ENCODE measurements at regions not wholly inside any gene's neighbourhood (a gene's known extent, or its start where the extent isn't known, plus 50 kb on each side); places are given as distances from the start of the nearest gene placed in this dataset.

GRCh38 chr16:55942821-55943220 lies 67.6 kb upstream of the CES5A start:
- Histone ChIP-seq H3K4me1 (ENCODE audit: control insufficient read depth in 3 of 3, insufficient read depth in 2 of 3, low read depth in 1 of 3, low read length in 2 of 3) (no peaks in the 10 kb centered on the region), H3K4me3 (ENCODE audit: low read depth in 1 of 3, low read length in 3 of 3) (no peak overlapping the region), H3K9me3 (ENCODE audit: control insufficient read depth in 2 of 2, insufficient read depth in 1 of 2, low read depth in 1 of 2, low read length in 1 of 2) (no peaks in the 10 kb centered on the region), H3K36me3 (ENCODE audit: control insufficient read depth in 3 of 3, insufficient read depth in 2 of 3, low read depth in 1 of 3, low read length in 3 of 3) (no peaks in the 10 kb centered on the region), H3K27me3 (ENCODE audit: control insufficient read depth in 3 of 3, insufficient read depth in 3 of 3, low read length in 3 of 3) (peaks cover 0 to 2% (median 0%) of the 10 kb centered on the region in 3 donors), H3K27ac (ENCODE audit: low read depth in 1 of 3, low read length in 2 of 3) (no peak overlapping the region)
- DNase-seq: no peak
- FAIRE-seq: no peak
- WGBS, 3 donors: 78 to 90% (median 88%) methylated on average over 3 of the region's 3 CpGs

- H3K4me3 ChIP-seq (ENCODE audit: low read depth in 1 of 3, low read length in 3 of 3): no peak overlapping the region
- no peak overlapping the region for H3K27ac ChIP-seq (ENCODE audit: low read depth in 1 of 3, low read length in 2 of 3)
- H3K36me3 ChIP-seq (ENCODE audit: control insufficient read depth in 3 of 3, insufficient read depth in 2 of 3, low read depth in 1 of 3, low read length in 3 of 3): no peaks in the 10 kb centered on the region
- FAIRE-seq: no peak
- 42 to 62% (median 49%) methylated on average over 2 of the region's 2 CpGs for WGBS, 3 donors
- DNase-seq: no peak
- H3K4me1 ChIP-seq (ENCODE audit: control insufficient read depth in 3 of 3, insufficient read depth in 2 of 3, low read depth in 1 of 3, low read length in 2 of 3): no peaks in the 10 kb centered on the region
- H3K27me3 ChIP-seq (ENCODE audit: control insufficient read depth in 3 of 3, insufficient read depth in 3 of 3, low read length in 3 of 3): peaks cover 0 to 2% (median 0%) of the 10 kb centered on the region in 3 donors
- no peaks in the 10 kb centered on the region for H3K9me3 ChIP-seq (ENCODE audit: control insufficient read depth in 2 of 2, insufficient read depth in 1 of 2, low read depth in 1 of 2, low read length in 1 of 2)
These were observed 66.4 kb upstream of the CES5A start for GRCh38 chr16:55941552-55941951.

GRCh38 chr16:55938126-55938525 lies 63.0 kb upstream of the CES5A start:
- Histone ChIP-seq H3K9me3 (ENCODE audit: control insufficient read depth in 2 of 2, insufficient read depth in 1 of 2, low read depth in 1 of 2, low read length in 1 of 2) (no peaks in the 10 kb centered on the region), H3K27me3 (ENCODE audit: control insufficient read depth in 3 of 3, insufficient read depth in 3 of 3, low read length in 3 of 3) (peaks cover 0 to under 1% (median 0%) of the 10 kb centered on the region in 3 donors), H3K4me1 (ENCODE audit: control insufficient read depth in 3 of 3, insufficient read depth in 2 of 3, low read depth in 1 of 3, low read length in 2 of 3) (no peaks in the 10 kb centered on the region), H3K4me3 (ENCODE audit: low read depth in 1 of 3, low read length in 3 of 3) (no peak overlapping the region), H3K36me3 (ENCODE audit: control insufficient read depth in 3 of 3, insufficient read depth in 2 of 3, low read depth in 1 of 3, low read length in 3 of 3) (no peaks in the 10 kb centered on the region), H3K27ac (ENCODE audit: low read depth in 1 of 3, low read length in 2 of 3) (no peak overlapping the region)
- FAIRE-seq (no peak), DNase-seq (no peak)
- 58 to 65% (median 60%) methylated on average over 1 of the region's 1 CpG for WGBS, 3 donors

- Histone ChIP-seq H3K27ac (ENCODE audit: low read depth in 1 of 3, low read length in 2 of 3) (no peak overlapping the region), H3K4me1 (ENCODE audit: control insufficient read depth in 3 of 3, insufficient read depth in 2 of 3, low read depth in 1 of 3, low read length in 2 of 3) (no peaks in the 10 kb centered on the region), H3K4me3 (ENCODE audit: low read depth in 1 of 3, low read length in 3 of 3) (no peak overlapping the region), H3K36me3 (ENCODE audit: control insufficient read depth in 3 of 3, insufficient read depth in 2 of 3, low read depth in 1 of 3, low read length in 3 of 3) (no peaks in the 10 kb centered on the region), H3K27me3 (ENCODE audit: control insufficient read depth in 3 of 3, insufficient read depth in 3 of 3, low read length in 3 of 3) (no peaks in the 10 kb centered on the region), H3K9me3 (ENCODE audit: control insufficient read depth in 2 of 2, insufficient read depth in 1 of 2, low read depth in 1 of 2, low read length in 1 of 2) (no peaks in the 10 kb centered on the region)
- 71 to 74% (median 74%) methylated on average over 3 of the region's 3 CpGs for WGBS, 3 donors
- no peak for FAIRE-seq
- no peak for DNase-seq
These were observed 57.9 kb upstream of the CES5A start for GRCh38 chr16:55933038-55933437.

GRCh38 chr16:55930036-55930435 lies 54.9 kb upstream of the CES5A start:
- 45 to 65% (median 63%) methylated on average over 2 of the region's 2 CpGs for WGBS, 3 donors
- no peak overlapping the region for H3K4me3 ChIP-seq (ENCODE audit: low read depth in 1 of 3, low read length in 3 of 3)
- H3K9me3 ChIP-seq (ENCODE audit: control insufficient read depth in 2 of 2, insufficient read depth in 1 of 2, low read depth in 1 of 2, low read length in 1 of 2): no peaks in the 10 kb centered on the region
- no peak overlapping the region for H3K27ac ChIP-seq (ENCODE audit: low read depth in 1 of 3, low read length in 2 of 3)
- H3K36me3 ChIP-seq (ENCODE audit: control insufficient read depth in 3 of 3, insufficient read depth in 2 of 3, low read depth in 1 of 3, low read length in 3 of 3): no peaks in the 10 kb centered on the region
- H3K4me1 ChIP-seq (ENCODE audit: control insufficient read depth in 3 of 3, insufficient read depth in 2 of 3, low read depth in 1 of 3, low read length in 2 of 3): no peaks in the 10 kb centered on the region
- no peak for DNase-seq
- FAIRE-seq: no peak
- H3K27me3 ChIP-seq (ENCODE audit: control insufficient read depth in 3 of 3, insufficient read depth in 3 of 3, low read length in 3 of 3): no peaks in the 10 kb centered on the region

- 86 to 91% (median 89%) methylated on average over 8 of the region's 8 CpGs for WGBS, 3 donors
- H3K9me3 ChIP-seq (ENCODE audit: control insufficient read depth in 2 of 2, insufficient read depth in 1 of 2, low read depth in 1 of 2, low read length in 1 of 2): no peaks in the 10 kb centered on the region
- H3K4me1 ChIP-seq (ENCODE audit: control insufficient read depth in 3 of 3, insufficient read depth in 2 of 3, low read depth in 1 of 3, low read length in 2 of 3): no peaks in the 10 kb centered on the region
- no peak overlapping the region for H3K4me3 ChIP-seq (ENCODE audit: low read depth in 1 of 3, low read length in 3 of 3)
- H3K27ac ChIP-seq (ENCODE audit: low read depth in 1 of 3, low read length in 2 of 3): no peak overlapping the region
- FAIRE-seq (no peak), DNase-seq (no peak)
- no peaks in the 10 kb centered on the region for H3K27me3 ChIP-seq (ENCODE audit: control insufficient read depth in 3 of 3, insufficient read depth in 3 of 3, low read length in 3 of 3)
- H3K36me3 ChIP-seq (ENCODE audit: control insufficient read depth in 3 of 3, insufficient read depth in 2 of 3, low read depth in 1 of 3, low read length in 3 of 3): no peaks in the 10 kb centered on the region
These were observed 54.0 kb upstream of the CES5A start for GRCh38 chr16:55929181-55929580.

GRCh38 chr16:55925242-55925641 lies 50.1 kb upstream of the CES5A start:
- no peak for DNase-seq
- no peaks in the 10 kb centered on the region for H3K4me1 ChIP-seq (ENCODE audit: control insufficient read depth in 3 of 3, insufficient read depth in 2 of 3, low read depth in 1 of 3, low read length in 2 of 3)
- H3K27ac ChIP-seq (ENCODE audit: low read depth in 1 of 3, low read length in 2 of 3): no peak overlapping the region
- no peak for FAIRE-seq
- no peaks in the 10 kb centered on the region for H3K36me3 ChIP-seq (ENCODE audit: control insufficient read depth in 3 of 3, insufficient read depth in 2 of 3, low read depth in 1 of 3, low read length in 3 of 3)
- H3K27me3 ChIP-seq (ENCODE audit: control insufficient read depth in 3 of 3, insufficient read depth in 3 of 3, low read length in 3 of 3): no peaks in the 10 kb centered on the region
- 44 to 66% (median 49%) methylated on average over 3 of the region's 3 CpGs for WGBS, 3 donors
- H3K9me3 ChIP-seq (ENCODE audit: control insufficient read depth in 2 of 2, insufficient read depth in 1 of 2, low read depth in 1 of 2, low read length in 1 of 2): peaks cover 0 to 2% of the 10 kb centered on the region in 2 donors
- no peak overlapping the region for H3K4me3 ChIP-seq (ENCODE audit: low read depth in 1 of 3, low read length in 3 of 3)

Data from small intestine (tissue), 7 donors.